Glomerular endothelial cell (primary cell): ENCODE measurements at regions not wholly inside any gene's neighbourhood (a gene's known extent, or its start where the extent isn't known, plus 50 kb on each side); places are given as distances from the start of the nearest gene placed in this dataset.
"Not testable (repeated sequence)": the region's sequence is repeated elsewhere in the genome, so short reads cannot be mapped to it uniquely, and the experiment has no call there.

Source experiments
- DNase-seq: peaks from one replicate; pipeline ENCODE4 v3.0.0-alpha.2; 2011; ENCODE audit warnings: low read depth, low spot score; ENCODE audit errors: extremely low read depth

GRCh38 chr3:135538123-135538522 is 427.4 kb upstream of the PPP2R3A start:
- no peak for DNase-seq

- DNase-seq: no peak
These were observed 426.2 kb upstream of the PPP2R3A start for GRCh38 chr3:135539351-135539750.

DNA sequence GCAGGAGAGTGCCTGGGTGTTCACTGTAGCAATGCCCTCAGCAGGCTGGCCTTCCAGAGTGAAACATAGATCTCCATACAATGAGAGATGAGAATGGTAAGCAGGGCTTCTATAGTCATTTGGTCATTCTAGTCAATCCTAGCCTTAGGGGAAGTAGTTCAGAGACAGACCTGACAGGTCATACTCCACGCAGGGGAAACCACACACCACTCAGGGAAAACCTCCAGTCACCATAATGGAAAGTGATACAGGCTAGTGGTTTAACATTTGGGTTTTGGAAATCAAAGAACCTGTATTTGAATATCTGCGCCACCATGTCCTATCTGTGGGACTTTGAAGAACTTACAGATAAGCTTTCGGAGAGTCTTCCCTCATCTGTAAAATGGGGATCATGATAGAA is 425.7 kb upstream of the PPP2R3A start:
- DNase-seq: no peak

DNA sequence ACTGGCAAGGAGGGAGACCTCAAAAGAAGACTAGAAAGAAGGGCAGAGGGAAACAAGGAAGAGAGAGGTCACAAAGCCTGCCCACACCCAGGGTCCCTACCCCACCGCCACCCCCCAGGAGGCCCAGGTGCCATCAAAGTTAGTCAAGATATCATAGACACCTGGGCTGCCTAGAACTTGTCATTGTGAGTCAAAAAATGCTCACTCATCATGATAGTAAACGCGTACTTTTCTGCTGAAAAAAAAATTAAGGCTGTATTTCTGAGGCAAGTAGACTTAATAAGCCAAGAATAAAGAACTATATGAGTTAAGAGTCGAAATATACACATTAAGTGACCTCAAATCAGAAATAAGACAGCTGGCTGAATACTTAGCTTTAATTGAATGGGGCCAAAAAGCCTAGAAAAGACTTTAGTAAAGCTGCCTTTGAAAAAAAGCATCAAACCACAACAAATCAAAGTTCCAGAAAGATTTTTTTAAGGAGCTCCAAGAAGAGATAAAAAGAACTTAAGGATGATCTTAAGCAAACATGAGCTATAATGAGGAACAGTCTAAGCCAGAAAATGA is 415.5 kb upstream of the PPP2R3A start:
- no peak for DNase-seq

- no peak for DNase-seq
These were observed 409.4 kb upstream of the PPP2R3A start for GRCh38 chr3:135556174-135556573.

DNA sequence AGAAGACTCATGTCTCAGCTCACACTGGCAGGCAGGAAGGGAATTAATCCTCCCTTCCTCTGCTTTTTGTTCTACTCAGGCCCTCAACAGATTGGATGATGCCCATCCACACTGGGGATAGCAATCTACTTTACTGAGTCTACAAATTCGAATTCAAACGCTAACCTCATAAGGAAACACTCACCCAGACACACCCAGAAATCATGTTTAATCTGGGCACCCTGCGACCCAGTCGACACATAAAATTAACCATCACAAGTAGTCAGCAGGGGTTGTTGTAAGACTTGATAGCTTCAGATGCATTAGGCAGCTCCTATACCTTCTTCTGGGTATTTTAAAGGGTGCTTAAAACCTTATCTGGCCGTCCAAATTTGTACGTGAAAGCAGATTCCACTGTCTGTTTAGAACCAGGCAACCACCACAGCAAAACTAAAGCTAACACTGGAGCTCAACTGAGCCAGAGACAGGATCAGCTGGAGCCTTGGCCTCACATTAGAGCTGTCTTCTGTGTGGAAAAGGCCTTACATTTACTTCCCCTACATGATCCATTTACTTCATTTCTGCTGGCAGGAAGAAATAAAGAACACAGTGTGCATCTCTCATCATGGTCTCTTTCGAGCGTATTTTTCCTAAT is 407.3 kb upstream of the PPP2R3A start:
- no peak for DNase-seq

DNA sequence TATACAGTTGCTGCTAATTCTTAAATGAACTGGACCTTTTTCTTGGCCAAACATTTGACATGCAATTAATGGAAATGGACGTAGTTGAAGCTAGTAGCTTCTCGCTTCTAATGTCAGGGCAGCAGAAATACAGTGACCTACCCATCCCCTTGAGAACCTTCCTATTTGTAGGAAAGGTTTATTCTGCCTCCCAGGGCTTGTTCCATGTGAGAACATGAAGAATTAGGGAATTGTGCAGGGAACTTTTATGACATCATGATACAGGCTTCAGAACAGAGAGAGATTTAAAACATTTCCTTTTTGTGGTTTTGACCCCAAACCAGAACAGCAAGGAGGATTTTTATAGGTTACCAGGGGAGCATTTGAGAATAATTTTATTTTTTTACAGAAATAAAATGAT is 406.6 kb upstream of the PPP2R3A start:
- no peak for DNase-seq

- no peak for DNase-seq
These were observed 405.7 kb upstream of the PPP2R3A start for GRCh38 chr3:135559802-135560201.

GRCh38 chr3:135560847-135561246 is 404.7 kb upstream of the PPP2R3A start:
- no peak for DNase-seq

DNA sequence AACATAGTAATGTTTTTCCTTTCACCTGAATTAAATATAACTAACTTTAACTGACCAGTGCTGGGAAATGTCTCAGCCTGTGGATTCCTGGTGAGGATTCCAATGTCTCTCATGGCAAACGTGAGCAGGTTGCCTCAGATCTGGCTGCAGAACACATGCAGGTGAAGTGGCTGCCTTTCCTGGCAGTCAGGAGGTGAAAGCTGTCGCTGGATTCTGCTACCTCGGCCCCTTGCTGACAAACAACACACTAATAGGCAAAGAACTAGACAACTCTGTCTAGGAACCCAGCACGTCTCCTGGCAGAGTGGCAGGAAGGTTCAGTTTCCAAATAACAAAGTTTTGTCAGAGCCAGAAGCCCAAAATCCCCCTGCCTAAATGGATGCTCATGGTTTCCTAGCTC is 400.8 kb upstream of the PPP2R3A start:
- no peak for DNase-seq

DNA sequence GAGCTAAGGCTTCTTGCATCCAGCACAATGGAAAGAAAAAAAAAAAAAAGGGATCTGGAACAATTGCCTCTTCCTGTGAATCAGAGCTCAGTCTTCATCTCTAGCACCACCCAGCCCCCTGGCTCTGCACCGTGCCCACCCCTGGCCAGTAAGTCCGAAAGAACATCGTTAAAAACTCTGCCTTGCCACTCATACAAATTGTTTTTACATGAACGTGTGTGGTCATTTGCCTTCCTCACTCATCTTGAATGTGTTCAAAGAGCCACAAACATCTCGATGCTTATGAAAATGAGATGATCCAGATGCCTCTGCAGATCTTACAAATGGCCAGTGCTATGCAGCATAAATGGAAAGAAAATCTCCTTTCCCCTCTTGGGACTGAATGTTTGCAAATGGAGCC is 400.0 kb upstream of the PPP2R3A start:
- no peak for DNase-seq

- no peak for DNase-seq
These were observed 398.3 kb upstream of the PPP2R3A start for GRCh38 chr3:135567223-135567622.

DNA sequence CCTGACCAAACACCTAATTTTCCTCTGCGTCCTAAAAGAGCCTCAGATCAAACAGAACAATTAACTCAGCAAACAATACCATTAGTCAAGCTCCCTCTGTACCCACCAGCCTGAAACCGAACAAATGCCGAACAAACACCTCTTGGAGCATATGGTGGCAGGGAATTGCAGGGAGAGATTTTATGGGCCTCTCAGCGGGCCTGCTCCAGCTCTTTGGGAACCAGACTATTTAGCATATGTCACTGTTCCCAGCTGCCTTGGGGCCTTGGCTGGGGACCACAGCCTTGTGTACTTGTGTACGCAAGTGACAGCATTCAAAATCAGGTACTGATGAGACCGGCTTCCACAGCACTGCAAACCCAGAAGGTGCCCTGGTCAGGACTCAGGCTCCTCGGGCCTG is 388.8 kb upstream of the PPP2R3A start:
- no peak for DNase-seq

DNA sequence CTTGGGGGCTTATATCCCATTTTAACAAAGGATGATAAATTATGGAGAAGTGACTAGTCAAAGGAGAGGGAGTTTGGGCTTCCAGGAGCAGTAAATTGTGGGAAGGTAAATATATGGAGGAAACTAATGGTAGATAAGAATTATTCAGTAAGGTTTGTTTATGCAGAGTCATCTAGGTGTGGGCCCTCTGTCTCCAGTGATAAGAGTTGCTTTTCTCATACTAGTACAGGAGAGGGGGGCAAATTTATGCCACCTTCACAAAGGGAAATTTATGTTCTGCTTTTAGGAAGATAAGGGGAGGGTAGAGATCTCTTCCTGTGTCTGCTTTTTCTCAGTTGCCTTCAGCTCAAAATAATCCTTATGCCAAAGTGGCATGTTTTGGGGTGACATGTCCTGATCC is 383.7 kb upstream of the PPP2R3A start:
- DNase-seq: no peak

- DNase-seq: no peak
These were observed 382.7 kb upstream of the PPP2R3A start for GRCh38 chr3:135582800-135583199.

GRCh38 chr3:135596563-135596962 is 369.0 kb upstream of the PPP2R3A start:
- no peak for DNase-seq

DNA sequence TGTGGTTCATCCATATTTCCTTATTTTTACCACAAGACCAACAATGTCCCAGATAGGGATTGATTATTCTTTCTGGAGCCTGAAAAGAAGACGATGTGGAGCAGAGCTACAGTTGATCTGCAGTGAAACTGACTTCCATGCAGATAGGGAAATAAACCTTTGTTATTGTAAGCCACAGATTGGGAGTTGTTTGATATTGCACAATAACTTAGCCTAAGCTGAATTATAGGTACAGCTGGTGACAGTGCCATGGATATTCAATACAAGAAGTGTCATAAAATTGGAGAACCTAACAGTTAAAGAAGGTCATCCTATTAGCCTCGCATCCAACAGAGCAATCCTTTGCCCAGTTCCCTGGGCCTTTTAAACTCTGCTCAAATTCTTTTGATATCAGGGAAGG is 367.7 kb upstream of the PPP2R3A start:
- DNase-seq: no peak

DNA sequence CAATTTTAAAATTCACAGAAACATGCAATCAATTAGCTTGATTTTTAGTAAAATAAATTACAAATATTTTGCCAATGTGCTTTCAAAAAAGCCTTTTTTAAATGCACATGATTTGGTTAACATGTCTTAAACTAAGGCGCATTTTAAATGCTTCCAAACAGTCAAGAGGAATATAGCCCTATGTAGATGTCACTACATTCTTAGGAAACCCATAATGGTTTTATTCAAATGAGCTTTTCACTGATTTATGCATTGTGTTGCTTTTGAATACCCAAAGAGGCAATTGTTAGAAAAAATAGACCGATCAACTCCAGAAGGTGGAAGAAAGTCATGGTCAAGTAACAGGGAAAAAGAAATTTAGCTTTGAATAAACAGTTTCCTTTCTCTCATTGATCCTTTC is 366.9 kb upstream of the PPP2R3A start:
- no peak for DNase-seq

DNA sequence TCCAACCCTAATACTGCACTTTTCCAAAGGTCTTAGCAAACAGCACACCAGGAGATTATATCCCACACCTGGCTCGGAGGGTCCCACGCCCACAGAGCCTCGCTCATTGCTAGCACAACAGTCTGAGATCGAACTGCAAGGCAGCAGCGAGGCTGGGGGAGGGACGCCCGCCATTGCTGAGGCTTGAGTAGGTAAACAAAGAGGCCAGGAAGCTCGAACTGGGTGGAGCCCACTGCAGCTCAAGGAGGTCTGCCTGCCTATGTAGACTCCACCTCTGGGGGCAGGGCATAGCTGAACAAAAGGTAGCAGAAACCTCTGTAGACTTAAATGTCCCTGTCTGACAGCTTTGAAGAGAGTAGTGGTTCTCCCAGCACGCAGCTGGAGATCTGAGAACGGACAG is 361.0 kb upstream of the PPP2R3A start:
- not testable (repeated sequence) for DNase-seq

GRCh38 chr3:135618123-135618522 is 347.4 kb upstream of the PPP2R3A start:
- no peak for DNase-seq

GRCh38 chr3:135621184-135621920 is 344.2 kb upstream of the PPP2R3A start:
- no peak for DNase-seq

DNA sequence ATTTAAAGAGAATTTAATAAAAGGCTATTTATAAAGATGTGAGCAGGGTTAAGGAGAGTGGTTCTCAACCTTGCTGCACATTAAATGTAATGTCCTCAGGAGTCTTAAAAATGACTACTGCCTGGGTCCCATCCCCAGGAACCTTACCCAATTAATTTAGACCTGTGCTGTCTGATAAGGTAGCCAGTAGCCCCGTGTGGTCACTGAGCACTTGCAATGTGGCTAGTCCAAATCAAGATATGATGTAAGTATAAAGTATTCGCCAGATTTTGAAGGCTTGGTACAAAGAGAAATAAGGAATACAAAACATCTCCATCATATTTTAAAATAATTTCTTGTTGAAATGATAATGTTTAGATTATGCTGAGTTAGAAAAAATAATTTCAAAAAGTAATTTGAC is 343.3 kb upstream of the PPP2R3A start:
- DNase-seq: no peak
